HG02852 (cell line): ENCODE measurements at regions not wholly inside any gene's neighbourhood (a gene's known extent, or its start where the extent isn't known, plus 50 kb on each side); places are given as distances from the start of the nearest gene placed in this dataset.

Experiments
- ATAC-seq: cut with Tn5 transposase; IDR thresholded peaks from one replicate; pipeline ENCODE4 v1.9.1; 2021; ENCODE audit warnings: mild to moderate bottlenecking, moderate library complexity; ENCODE audit not compliant: unreplicated experiment

DNA sequence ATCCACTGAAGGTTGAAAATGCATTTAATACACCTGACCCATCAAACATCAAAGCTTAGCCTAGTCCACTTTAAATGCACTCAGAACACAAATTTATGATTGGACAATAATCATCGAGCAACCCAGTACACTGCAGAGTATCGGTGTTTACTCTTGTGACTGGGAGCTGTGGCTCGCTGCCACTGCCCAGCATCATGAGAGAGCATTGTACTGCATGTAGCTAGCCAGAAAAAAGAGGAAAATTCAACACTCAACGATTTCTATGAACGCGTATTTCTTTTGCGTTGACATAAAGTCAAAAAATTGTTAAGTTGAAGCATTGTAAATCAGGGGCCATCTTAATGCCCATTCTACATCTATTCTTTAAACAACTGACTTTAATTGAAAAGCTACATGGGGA lies 95.1 kb upstream of the CD180 start:
- ATAC-seq, result no peak

DNA sequence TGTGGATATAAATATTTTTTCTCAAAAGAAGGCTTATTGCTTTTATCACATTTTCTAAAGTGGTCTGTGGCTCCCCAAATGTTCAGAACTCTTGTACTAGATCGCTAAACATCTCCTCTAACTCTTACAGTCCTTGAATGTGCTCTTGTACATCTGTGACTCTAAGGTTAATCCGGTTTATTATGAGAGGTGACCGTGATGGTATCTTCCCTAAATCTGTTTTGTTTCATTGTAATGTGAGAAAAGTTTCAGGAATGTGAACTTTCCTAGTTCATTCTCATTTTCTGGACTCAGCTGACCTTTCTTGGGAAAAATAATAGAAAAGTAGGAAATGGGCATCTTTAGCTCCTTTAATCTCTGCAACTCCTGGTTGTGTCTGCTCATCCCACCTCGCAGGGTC lies 94.5 kb upstream of the CD180 start:
- no peak for ATAC-seq

DNA sequence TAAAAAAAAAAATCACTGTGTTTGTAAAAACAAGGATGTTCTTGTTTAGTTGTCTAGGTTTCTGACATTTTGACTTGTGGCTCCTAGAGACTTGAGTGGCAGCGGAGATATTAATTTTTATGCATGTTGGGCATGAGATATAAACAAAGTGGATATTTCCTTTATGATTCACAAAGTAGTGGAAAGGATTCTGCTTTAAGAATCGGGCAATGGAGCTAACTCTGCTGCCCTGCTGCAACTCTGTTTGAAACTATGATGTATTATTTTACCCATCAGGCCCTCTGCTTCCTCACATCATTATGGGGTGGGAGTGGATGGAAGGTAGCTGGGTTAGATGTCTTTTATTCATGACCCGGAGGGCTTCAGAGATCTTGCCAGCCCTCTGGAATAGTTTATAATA lies 94.1 kb upstream of the CD180 start:
- no peak for ATAC-seq

DNA sequence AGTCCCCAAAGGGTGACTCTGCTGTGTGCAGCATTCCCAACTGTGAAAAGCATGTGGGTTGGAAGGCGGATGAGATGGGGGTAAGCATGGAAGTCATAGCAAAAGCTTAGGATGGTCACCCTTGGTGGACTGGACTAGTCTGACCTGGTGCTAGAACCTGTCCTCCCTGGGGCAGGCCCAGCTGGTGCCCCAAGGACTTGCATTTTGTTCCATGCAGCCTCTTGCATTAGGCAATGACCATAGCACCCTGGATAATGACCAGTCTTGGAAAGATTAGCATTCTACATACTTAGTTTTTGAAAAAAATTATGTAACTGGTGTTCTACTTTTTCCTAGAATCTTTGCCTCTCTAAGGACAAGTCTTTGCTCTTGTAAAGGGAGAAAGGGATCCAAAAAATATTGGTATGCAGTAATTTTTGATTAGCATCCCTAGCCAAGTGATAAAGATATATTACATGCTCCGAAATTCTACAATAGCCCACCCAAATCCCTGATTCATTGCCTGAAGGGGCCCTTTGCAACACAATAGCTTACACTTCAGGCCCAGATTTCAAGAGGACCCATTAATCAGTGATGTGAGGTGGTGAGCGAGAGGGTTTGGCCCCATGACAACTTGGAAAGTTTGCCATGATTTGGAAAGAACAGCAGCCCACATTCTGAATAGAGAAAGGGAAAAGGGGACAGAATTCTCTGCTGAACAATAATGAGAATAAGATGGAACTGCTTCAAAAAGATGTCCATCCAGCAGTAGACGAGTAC lies 93.3 kb upstream of the CD180 start:
- no peak for ATAC-seq

DNA sequence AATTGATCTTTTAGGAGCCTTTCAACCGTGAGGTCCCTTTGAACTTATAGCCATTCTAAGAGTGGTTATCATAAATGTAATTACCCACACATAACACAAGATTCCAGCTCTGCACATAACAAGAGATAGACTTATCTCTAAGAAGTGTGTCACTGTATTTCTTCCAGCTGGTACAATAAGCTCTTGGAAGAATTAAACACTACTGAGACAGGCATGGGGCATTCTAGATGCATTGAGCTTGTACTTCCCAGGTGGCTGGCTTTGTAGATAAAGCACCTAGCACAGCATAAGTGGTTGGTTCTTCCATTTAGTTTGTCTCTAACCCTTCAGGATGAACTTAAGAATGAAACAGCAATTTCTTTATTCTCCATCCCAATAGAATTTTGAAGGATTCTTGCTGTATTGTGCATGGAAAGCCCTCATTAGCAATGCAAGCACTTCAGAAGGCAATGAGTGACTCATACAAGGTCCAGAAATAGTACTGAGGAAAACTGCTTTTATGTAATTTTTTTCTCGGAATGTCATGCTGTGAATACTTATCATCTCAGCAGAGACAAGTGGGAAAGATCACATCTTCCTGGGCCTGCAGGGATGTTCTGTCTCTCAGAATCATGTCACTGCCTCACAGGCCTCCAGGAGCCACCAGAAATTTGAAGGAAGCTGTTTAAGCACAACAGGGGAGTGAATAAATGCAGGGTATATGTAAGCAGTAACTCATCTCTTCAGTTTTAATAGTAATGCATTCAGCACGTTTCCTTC lies 91.1 kb upstream of the CD180 start:
- ATAC-seq, result no peak

DNA sequence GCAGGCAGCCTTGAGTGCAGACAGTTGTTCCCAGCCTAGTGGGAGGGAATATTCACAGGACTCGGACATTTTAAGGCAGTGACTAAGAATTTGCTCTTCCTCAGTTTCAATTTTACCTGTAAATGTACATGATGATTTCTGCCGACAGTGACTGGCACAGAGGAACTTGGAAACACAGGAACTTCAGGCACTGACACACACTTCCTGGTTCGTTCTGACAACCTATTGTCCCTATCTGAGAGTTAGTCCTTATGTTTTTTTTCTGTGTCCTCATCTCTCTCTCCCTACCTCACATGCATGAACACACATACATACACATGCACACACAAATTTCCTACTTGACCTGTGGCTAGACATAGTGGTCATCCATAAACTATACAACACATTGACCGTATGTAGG lies 89.4 kb upstream of the CD180 start:
- no peak for ATAC-seq

DNA sequence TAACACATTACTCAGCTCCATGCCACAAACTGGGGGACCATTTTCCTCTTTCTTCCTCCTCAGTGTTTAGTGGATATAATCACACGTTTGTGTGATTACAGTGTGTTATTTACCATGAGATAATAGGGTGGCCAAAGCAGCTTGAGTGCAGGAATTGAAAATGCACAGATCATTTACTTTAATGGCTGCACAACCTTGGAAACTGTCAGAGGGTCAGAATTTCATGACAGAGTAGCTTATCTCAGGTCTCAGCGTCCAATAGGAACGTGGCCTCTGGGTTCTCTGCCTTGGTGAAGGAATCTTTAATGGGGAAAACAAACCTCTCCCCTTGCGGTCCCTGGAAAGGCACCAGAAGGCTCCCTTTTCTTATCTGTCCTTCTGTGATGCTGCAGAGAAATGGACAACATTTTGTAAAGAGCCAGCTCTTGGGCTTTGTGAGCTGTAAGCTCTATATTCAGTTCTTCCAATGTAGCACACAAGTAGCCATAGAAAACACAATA lies 87.4 kb upstream of the CD180 start:
- no peak for ATAC-seq

DNA sequence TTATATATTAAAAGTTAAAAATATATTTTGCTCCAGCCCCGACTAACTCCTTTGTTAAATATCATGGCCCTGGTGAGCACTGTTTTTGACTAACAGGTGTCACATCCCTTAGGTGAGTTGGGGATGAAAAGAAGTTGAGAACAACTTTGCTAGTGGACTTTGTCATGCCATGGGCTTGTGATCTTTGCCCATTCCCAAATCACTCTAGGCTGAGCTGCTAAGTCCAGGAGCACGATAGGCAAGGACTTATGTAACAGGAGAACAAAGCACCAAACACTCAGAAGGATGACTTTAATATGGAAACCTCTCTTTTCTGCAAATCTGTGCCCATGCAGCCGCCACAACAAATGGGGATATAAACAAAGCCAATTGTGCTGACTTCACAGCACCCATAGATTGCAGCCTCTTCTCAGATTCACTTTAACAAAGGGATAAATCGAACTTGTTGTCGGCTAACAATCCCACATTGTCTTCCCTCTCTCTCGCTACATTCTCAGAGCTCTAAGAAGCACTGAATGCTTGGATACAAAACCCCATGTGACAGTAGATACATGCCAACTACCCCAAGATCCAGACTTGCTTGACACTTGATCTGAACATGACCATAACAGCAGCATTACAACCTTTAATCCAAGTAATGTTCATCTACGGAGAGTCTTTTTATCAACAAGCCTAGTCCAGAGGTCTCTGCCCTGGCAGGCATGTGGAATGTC lies 86.8 kb upstream of the CD180 start:
- ATAC-seq, result no peak

DNA sequence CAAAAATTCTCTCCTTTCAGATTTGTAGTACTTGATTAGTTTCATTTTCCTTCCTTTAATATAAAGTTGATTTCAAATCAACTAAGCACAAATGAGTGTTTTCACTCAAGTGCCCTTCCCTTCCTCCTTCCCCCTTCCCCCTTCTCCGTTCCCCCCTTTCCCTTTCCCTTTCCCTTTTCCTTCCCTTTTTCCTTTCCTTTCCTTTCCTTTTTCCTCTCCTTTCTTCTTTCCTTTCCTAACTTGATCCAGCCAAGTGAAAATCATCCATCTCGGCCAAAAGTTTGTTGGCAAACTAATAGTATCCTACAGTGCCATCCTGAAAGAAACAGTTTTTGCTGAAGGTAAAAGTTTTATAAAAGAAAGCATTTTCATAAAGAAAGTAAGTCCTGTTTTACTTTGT lies 85.3 kb upstream of the CD180 start:
- no peak for ATAC-seq

DNA sequence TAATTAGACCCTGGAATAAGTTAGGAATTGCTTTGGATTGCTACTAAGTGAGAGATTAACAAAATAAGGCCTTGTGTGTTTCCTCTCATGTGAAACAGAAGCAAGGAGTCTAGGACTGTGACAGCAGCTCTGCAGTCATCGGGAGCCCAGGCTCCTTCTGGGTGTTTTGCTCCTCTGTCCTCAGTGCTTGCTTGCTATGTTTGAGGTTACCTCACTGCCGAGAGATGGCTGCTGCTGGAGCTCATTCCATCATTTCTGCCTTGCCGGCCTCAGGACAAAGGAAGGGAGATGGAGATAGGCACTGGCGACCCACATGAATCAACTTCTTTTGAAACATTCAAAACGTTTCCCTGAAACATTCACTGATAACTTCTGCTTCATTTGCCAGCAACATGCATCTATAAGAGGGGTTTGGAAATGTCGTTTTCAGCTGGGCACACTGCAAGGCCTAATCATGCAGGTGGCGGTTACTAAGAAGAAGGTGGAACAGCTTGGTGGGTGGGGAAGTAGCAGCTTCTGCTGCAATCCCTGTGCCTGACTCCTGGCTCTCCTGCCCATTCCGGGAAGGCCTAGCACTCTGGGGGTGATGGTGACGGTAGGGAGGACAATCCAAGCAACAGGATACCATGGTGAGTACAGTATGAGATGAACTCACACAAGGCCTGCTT lies 77.2 kb upstream of the CD180 start:
- no peak for ATAC-seq

DNA sequence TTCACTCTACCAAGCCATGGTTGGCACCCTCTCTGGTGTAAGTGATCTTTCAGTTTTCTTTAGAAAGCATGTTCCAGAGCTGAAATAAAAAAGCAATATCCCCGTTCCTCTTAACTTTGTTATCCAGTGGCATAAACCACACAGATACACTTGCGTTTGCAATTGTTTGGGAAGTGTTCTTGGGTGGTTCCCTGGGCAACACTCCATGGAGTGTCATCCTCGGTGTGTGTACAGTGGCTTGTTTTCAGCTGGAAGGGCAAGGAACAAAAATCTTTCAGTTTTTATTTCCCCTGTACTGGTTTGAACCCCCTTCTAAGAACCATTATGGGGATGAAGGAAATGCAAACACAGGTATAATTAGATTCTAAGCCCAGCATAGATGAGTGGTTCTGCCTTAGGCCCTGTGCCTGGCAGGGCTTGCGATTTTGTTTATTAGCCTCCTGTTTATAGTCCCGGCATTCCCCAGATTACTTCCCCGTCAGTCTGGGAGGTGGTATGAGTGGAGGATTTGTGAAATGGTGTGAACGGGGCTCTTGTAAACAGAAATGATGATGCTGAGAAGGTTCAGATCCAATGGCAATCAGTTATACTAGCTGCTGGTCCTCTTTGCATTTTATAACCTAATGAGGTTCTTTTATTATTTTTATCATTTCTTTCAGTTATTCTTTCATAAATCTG lies 76.0 kb upstream of the CD180 start:
- no peak for ATAC-seq

DNA sequence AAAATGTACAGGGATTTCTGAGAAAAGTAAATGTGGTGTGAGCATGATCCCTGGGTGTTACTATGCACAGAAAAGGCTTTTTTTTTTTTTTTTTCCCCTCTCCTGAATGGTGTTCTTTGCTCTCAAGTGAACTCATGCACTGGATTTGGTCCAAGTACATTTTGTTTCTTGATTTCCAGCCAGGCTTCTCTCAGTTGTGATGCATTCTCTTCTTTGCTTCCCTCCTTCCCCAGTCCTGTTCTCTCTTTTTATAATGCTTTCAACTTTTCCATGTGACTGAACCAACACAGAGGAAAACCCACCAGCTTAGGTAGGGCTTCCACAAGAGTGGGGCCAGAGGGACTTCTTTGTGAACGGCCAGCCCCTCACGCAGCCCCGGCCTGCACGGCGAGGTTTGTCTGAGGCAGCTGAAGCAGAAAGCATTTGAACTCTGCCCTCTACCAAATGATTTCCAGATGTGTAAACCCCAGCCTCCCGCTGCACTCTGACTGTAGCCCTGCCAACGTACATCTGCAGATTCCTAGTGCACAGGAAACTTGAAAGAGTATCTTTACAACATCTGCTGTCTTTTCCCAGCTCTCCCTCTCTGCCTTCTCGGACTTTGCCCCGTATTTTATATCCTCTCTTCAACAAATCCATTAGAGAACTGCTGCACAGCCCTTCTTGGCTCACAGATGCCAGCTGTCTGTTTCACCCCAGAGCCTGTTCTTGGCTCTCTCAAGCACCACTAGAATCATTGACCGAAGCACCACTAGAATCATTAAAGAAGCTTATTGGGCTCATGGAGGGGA lies 71.8 kb upstream of the CD180 start:
- ATAC-seq, result no peak

DNA sequence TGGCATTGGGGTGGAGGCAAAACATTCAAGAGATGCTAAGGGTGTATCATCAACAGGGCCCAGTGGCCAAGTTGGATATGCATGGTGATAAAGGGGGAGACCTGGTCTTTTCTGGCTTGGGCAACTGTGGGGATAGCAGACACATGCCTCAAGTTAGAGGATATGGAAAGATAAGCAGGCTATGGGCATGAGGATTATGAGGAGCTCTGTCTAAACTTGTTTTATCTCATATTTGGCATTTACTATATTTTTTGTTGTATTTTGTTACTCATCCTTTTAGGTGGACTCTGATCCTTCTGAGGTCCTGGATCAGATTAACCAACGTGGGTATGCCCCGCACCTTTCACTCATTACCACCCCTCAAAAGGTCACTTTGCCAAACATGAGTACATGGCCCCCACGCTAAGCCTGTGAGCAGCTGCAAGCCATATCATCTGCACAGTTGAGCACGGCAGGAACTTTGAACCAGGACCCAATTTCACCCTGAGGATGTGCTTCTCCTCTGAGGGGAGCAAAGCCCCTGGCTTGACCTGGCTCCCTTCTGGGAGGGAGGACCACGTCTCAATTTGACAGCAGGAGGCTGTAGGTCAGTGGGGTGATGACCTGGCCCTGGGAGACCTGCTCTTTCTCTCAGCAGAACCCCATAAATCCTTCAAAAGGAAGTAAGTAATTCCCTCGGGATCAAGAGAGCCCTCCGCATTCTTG lies 71.1 kb upstream of the CD180 start:
- no peak for ATAC-seq

DNA sequence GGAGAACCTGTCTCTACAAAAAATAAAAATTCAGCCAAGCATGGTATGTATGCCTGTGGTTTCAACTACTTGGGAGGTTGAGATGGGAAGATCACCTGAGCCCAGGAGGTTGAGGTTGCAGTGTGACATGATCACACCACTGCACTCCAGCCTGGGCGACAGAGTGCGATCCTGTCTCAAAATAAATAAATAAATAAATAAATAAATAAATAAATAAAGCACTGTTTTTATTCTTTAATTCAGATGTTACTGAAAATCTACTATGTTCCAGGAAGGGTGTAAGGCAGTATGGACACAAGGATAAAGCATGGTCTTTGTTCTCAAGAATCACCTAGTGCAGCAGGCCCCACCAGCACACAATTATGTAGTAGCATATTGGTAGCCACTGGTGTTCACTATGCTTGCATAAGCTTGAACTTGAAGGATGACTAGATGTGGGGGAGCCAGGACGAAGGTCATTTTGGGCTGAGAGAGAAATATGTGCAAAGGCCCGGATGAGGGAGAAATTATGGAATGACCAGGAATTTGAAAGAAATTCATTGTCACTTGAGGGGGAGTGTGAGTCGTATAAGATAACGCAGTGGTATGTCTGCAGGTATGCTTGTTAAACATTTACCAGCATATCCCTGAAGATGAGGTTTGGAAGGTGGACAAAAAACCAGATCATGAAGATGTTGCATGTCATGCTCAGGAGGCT lies 70.2 kb upstream of the CD180 start:
- ATAC-seq, result no peak

DNA sequence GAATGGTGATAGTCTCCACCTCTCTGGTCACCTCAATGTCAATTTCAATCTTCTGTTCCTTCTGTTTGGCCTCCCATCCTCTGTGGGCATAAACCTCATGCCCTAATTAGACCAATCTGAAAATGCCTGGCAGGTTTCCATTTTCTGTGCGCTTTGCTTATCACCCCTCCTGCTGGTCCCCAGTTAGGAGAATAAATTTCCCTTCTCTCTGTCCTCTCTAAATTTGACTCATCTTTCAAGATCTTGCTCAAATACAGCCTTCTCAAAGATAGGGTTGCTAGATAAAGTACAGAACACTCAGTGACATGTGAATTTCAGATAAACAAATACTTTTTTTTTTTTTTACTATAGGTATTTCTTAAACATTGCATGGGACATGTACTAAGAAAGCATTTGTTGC lies 69.4 kb upstream of the CD180 start:
- ATAC-seq, result no peak

DNA sequence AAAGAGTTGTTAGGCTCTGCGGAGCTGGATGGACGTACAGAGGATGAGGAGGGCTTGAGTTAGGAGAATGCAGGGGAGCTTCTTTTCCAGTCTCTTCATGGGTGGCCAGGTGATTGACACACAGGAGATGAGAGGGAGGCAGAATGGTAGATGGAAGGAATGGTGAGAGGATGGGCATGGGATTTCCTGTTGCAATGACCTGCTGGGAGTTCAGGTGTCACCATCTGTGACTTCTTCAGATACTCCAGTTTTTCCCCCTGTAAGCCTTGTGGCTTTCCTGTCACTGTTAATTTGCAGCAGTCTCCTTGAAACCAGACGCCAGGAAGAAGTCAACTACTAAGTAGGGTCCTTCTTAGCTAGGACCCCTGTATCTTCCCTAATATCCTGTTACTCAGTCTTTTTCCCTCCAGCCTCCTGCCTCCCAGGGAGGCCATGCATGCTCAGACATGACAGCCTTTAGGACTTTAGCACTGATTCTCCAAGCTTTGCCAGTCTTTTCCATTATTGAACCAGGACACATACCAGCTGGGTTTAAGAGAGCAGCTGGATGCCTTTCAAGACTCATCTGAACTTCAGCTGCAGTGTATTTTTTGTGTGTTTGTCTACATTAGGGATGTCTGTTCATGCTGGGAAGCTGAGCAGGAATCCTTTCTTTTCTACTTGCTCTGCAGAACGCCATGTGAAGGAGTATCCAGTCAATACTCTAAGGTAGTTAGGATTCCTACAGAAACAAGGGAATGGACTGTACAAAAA lies 67.2 kb upstream of the CD180 start:
- no peak for ATAC-seq

DNA sequence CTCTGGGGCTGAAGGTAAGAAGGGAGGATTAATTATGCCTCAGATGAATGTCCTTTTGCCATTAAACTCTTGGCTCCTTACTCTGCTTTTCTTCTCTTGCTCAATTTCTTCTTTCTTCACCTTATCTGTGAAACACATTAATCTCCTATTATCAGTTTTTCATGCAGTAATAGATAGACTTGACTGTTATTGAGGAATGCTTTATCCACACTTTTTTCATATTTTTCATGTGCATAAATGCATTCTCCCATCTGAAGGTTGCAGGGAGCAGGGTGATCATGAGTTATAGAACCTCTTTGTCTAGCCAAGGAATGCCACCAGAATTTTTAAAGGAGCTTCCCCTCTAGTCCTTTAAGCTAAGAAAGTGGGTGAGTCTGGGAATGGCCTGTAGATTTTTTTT lies 66.4 kb upstream of the CD180 start:
- ATAC-seq, result no peak

DNA sequence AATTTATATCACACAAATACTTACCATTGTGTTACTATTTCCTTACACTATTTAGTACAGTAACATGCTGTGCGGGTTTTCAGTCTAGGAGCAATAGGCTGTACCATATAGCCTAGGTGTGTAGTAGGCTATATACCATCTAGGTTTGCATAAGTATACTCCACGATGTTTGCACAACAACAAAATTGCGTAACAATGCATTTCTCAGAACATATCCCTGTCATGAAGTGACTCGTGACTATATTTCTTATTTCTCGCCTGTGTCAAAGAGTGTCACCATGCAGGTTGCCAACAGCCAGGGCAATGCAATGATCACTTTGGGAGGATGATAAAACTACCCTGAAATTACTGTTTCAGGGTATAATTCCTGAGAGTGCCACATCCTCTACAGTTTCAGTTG lies 65.6 kb upstream of the CD180 start:
- no peak for ATAC-seq
